SU-DHL-6 (cell line): ENCODE measurements at regions not wholly inside any gene's neighbourhood (a gene's known extent, or its start where the extent isn't known, plus 50 kb on each side); places are given as distances from the start of the nearest gene placed in this dataset.

ENCODE experiments used
- H2AFZ ChIP-seq: fragments of 200-600 bp; sonication (generic); 2 replicates; pipeline ENCODE4 v1.6.1; 2014; ENCODE audit warnings: low read depth, mild to moderate bottlenecking, moderate library complexity, mixed read lengths, antibody characterized with exemption, low read length; ENCODE audit not compliant: severe bottlenecking
- H3F3A ChIP-seq: fragments of 200-600 bp; shearing (Covaris generic); 2 replicates; pipeline ENCODE4 v1.6.0; 2016; ENCODE audit warnings: antibody characterized with exemption, mild to moderate bottlenecking; ENCODE audit not compliant: insufficient read depth
- H3K27ac ChIP-seq: fragments of 200-600 bp; sonication (generic); 2 replicates; pipeline ENCODE4 v1.5.1; 2016; ENCODE audit warnings: low read depth, mild to moderate bottlenecking, low read length, moderate library complexity, mixed read lengths
- H3K27me3 ChIP-seq: fragments of 200-600 bp; sonication (generic), shearing (Covaris generic); 2 replicates; pipeline ENCODE4 v1.6.0; 2014; ENCODE audit warnings: mild to moderate bottlenecking, low read length
- H3K36me3 ChIP-seq: fragments of 200-600 bp; sonication (generic); 2 replicates; pipeline ENCODE4 v1.6.1; 2014; ENCODE audit warnings: mild to moderate bottlenecking, low read length, mixed read lengths
- H3K4me2 ChIP-seq: fragments of 300-600, 200-600 bp; shearing (Covaris generic), sonication (generic); 2 replicates; pipeline ENCODE4 v1.6.0; 2014; ENCODE audit warnings: low read length, low read depth, mild to moderate bottlenecking; ENCODE audit not compliant: poor library complexity, severe bottlenecking
- H3K4me3 ChIP-seq: fragments of 200-600 bp; sonication (generic); 2 replicates; pipeline ENCODE4 v1.5.1; 2014; ENCODE audit warnings: antibody characterized with exemption, low read length, mild to moderate bottlenecking, mixed read lengths; ENCODE audit not compliant: insufficient read depth, poor library complexity, severe bottlenecking
- H3K79me2 ChIP-seq: fragments of 200-600 bp; sonication (generic); 2 replicates; pipeline ENCODE4 v1.6.1; 2014; ENCODE audit warnings: mild to moderate bottlenecking, low read length, moderate library complexity; ENCODE audit not compliant: insufficient read depth
- H3K9ac ChIP-seq: fragments of 200-600 bp; sonication (generic); 2 replicates; pipeline ENCODE4 v1.7.0; 2014; ENCODE audit warnings: mild to moderate bottlenecking, low read length
- H3K9me2 ChIP-seq: fragments of 200-600 bp; sonication (generic); replicated peaks from 2 replicates; pipeline ENCODE4 v1.6.1; 2014; ENCODE audit warnings: low read length; ENCODE audit not compliant: insufficient read depth
- H3K9me3 ChIP-seq: fragments of 200-600 bp; sonication (generic); 2 replicates; pipeline ENCODE4 v1.6.1; 2014; ENCODE audit warnings: low read length, mixed read lengths; ENCODE audit not compliant: insufficient read depth
- H4K20me1 ChIP-seq: fragments of 200-600 bp; sonication (generic); 2 replicates; pipeline ENCODE4 v1.6.1; 2014; ENCODE audit warnings: low read depth, mild to moderate bottlenecking, antibody characterized with exemption, low read length, moderate library complexity, mixed read lengths
- EZH2phosphoT487 ChIP-seq: fragments of 200-600 bp; sonication (generic), shearing (Covaris generic); conservative IDR thresholded peaks from 2 replicates; pipeline ENCODE4 v1.6.1; 2018; ENCODE audit warnings: mild to moderate bottlenecking, antibody characterized with exemption, low read length, moderate library complexity, mixed read lengths
- TF ChIP-seq, protein P1 (sequence below): fragments of 200-600 bp; sonication (generic); IDR thresholded peaks from one replicate; pipeline ENCODE4 v1.5.1; 2017; ENCODE audit warnings: antibody characterized with exemption, mild to moderate bottlenecking, low read length, moderate library complexity; ENCODE audit not compliant: insufficient read depth, poor library complexity, severe bottlenecking

DNA sequence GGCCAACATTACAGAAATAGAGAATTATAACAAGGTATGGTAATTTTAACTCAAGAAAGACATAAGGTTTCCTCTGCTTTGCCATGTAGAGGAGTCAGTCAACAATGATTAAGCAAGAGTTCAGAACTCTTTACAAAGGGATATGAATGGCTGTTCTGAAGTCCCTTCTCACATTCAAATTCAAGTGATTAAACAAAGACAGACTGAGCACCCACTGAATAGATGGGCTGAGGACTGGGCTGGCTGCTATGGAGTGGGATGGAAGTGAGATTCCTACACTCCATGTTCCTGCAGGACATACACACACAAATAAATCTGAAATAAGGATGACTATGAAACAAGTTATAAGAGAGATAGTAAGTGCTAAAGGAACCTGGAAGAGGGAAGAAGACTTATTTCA, 199.0 kb upstream of the GRIP1 start:
- Histone ChIP-seq H3K27ac (no peak overlapping the region), H3K9me2 (no peaks in the 10 kb centered on the region), H3K9me3 (no peaks in the 10 kb centered on the region)

DNA sequence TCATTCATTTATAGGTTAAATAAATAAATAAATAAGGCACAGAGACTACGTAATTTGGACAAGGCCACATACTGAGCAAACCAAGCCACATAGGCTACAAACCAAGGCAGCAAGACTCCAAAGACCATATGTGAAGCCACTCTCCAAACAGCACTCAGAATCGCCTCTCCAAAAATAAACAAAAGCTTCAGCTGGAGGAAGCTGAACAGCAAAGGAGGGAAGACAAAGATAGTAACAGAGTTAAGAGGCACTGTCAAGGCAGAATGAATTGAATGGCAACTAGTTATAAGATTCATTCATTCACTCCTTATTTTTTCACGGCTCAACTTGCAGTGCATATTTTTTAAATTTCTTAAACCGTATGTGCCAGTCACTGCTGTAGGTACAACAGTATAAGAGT, 200.5 kb upstream of the GRIP1 start:
- Histone ChIP-seq H3K9me3 (no peaks in the 10 kb centered on the region), H2AFZ (no peak overlapping the region), H3K27ac (no peak overlapping the region), H3K9me2 (no peaks in the 10 kb centered on the region), H3K27me3 (no peaks in the 10 kb centered on the region), H3K36me3 (no peaks in the 10 kb centered on the region), H3K9ac (no peak overlapping the region), H3K4me3 (no peak overlapping the region), H4K20me1 (no peaks in the 10 kb centered on the region), H3K4me2 (no peak overlapping the region), H3K79me2 (no peaks in the 10 kb centered on the region), H3F3A (no peaks in the 10 kb centered on the region)
- TF ChIP-seq, protein P1, sequence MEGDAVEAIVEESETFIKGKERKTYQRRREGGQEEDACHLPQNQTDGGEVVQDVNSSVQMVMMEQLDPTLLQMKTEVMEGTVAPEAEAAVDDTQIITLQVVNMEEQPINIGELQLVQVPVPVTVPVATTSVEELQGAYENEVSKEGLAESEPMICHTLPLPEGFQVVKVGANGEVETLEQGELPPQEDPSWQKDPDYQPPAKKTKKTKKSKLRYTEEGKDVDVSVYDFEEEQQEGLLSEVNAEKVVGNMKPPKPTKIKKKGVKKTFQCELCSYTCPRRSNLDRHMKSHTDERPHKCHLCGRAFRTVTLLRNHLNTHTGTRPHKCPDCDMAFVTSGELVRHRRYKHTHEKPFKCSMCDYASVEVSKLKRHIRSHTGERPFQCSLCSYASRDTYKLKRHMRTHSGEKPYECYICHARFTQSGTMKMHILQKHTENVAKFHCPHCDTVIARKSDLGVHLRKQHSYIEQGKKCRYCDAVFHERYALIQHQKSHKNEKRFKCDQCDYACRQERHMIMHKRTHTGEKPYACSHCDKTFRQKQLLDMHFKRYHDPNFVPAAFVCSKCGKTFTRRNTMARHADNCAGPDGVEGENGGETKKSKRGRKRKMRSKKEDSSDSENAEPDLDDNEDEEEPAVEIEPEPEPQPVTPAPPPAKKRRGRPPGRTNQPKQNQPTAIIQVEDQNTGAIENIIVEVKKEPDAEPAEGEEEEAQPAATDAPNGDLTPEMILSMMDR, result no peak
- TF ChIP-seq EZH2phosphoT487, result no peak

More for the DNA sequence above, 199.0 kb upstream of the GRIP1 start:
- Histone ChIP-seq H3K9ac (no peak overlapping the region), H3K4me2 (no peak overlapping the region), H4K20me1 (no peaks in the 10 kb centered on the region), H3K27me3 (no peaks in the 10 kb centered on the region), H3F3A (no peaks in the 10 kb centered on the region), H3K79me2 (no peaks in the 10 kb centered on the region), H2AFZ (no peak overlapping the region), H3K36me3 (no peaks in the 10 kb centered on the region), H3K4me3 (no peak overlapping the region)
- TF ChIP-seq, protein P1, result no peak
- TF ChIP-seq EZH2phosphoT487, result no peak

DNA sequence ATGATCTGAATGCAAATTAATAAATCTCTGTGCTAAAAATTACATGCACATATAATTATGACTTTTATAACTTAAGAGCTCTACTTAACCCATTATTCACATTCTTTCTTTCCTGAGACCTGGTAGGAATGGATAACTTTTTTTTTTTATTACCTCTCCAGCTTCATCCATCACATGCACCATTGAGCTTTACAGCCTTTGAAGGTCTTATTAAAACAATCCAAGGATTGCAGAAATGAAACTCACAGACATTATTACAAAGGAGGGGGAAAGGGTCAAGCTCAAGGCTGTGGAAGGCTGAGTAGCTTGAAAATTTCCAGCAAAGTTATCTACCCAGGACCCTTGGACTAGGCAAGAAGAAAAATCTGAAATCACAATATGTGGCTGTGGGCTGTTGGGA, 202.5 kb upstream of the GRIP1 start:
- no peaks in the 10 kb centered on the region for H3K27me3 ChIP-seq
- H3K4me3 ChIP-seq, result no peak overlapping the region
- no peaks in the 10 kb centered on the region for H3K9me3 ChIP-seq
- no peak overlapping the region for H3K9ac ChIP-seq
- H3K36me3 ChIP-seq, result no peaks in the 10 kb centered on the region
- H2AFZ ChIP-seq, result no peak overlapping the region
- TF ChIP-seq, protein P1, result no peak
- no peak for TF ChIP-seq EZH2phosphoT487
- no peaks in the 10 kb centered on the region for H4K20me1 ChIP-seq
- no peak overlapping the region for H3K4me2 ChIP-seq
- H3F3A ChIP-seq, result no peaks in the 10 kb centered on the region
- no peak overlapping the region for H3K27ac ChIP-seq
- no peaks in the 10 kb centered on the region for H3K79me2 ChIP-seq
- no peaks in the 10 kb centered on the region for H3K9me2 ChIP-seq

DNA sequence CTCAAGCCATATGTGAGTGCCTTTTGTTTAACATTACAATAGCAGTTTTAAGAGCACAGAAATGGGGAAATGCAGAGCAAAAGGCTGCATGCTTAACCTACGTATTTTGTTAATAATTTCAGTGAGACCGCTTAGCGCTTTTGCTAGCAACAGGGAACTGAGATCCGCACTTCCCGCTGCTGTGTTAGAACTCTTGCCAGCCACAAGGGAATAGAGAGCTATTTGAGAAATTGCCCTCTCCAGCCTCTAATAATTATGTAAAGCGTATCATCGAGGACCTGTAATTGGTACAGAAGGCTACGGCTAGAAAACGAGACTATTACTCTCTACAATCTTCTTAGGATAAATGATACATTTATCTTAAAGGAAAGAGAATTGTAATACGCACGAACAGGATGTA, 205.2 kb upstream of the GRIP1 start:
- no peaks in the 10 kb centered on the region for H3K27me3 ChIP-seq
- H3K9ac ChIP-seq, result no peak overlapping the region
- no peaks in the 10 kb centered on the region for H4K20me1 ChIP-seq
- no peak overlapping the region for H3K4me3 ChIP-seq
- no peaks in the 10 kb centered on the region for H3K9me2 ChIP-seq
- H3K36me3 ChIP-seq, result no peaks in the 10 kb centered on the region
- H3K9me3 ChIP-seq, result no peaks in the 10 kb centered on the region
- TF ChIP-seq EZH2phosphoT487, result no peak
- TF ChIP-seq, protein P1, result no peak
- no peaks in the 10 kb centered on the region for H3F3A ChIP-seq
- no peak overlapping the region for H3K27ac ChIP-seq
- no peak overlapping the region for H2AFZ ChIP-seq
- H3K4me2 ChIP-seq, result no peak overlapping the region
- H3K79me2 ChIP-seq, result no peaks in the 10 kb centered on the region
